ENCODE measurements at regions not wholly inside any gene's neighbourhood (a gene's known extent, or its start where the extent isn't known, plus 50 kb on each side); places are given as distances from the start of the nearest gene placed in this dataset.
"Not testable (repeated sequence)": the region's sequence is repeated elsewhere in the genome, so short reads cannot be mapped to it uniquely, and the experiment has no call there.

- no peak for FAIRE-seq
These were observed 214.3 kb upstream of the PDE3A start for GRCh38 chr12:20154052-20154451.

- FAIRE-seq: no peak
These were observed 213.0 kb upstream of the PDE3A start for GRCh38 chr12:20155374-20155773.

DNA sequence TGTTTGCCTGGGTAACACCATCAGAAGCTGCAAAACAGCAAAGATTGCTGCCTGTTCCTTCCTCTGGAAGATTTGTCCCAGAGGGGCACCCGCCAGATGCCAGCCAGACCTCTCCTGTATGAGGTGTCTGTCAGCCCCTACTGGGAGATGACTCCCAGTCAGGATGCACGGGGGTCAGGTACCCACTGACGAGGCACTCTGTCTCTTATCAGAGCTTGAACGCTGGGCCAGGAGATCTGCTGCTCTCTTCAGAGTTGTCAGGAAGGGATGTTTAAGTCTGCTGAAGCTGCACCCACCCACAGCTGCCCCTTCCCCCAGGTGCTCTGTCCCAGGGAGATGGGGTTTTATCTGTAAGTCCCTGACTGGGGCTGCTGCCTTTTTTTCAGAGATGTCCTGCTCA is 207.4 kb upstream of the PDE3A start:
- FAIRE-seq: not testable (repeated sequence)

DNA sequence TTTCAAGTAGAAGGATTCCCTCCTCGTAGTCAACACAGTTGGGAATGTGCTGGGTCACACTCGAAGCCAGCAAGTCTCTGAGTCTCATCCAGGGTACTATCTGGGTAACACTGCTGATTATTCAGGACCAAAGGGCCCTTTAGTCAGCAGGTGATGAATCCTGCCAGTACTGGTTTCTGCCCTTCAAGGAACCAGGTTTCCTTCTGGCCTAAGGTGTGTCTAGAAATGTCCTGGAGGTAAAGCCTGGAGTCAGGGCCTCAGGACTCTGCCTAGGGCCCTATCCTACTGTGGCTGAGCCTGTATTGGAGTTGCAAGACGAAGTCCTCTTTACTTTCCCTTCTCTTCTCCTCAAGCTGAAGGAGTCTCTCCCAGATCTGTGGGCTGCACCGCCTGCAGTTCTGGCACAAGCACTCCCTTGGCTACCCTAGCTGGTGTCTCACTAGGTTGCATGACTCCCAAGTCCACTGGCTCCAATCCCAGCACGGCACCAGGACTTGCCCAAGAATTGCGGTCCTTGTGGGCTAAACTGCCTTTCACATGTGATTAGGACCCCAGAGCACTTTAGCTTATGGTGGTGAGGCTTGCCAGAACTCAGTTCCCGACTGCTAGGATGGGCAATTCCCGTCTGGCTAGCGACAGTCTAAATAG is 193.7 kb upstream of the PDE3A start:
- no peak for FAIRE-seq

DNA sequence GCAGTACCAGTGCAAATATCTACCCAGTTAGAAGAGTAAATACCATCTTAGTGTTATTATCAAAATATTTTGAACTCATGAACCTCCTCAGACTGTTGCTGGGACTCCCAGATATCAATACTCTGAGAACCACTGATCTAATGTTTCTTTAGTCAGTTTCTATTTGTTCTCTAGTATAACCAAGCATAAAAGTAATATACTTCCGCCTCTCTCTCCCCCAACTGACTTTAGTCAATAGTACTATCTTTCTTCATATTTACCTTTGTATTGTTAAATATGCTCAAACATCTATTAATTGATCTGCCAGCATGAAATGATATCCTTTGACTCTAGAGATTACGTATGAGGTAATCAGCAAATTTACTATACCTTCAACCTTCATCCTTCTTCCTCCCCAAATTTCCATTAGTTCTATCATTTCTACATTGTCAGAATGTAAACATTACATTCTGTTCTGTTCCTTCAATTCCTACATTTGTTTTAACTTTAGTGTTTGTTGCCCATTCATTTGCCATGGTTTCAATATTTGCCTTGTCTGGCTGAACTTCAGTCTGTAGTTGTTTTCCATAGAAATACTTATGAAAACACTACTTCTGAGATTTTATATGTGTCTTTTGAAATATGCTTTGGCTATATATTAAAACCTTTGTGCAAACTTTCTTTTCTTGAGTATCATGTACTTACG is 192.5 kb upstream of the PDE3A start:
- FAIRE-seq: no peak

DNA sequence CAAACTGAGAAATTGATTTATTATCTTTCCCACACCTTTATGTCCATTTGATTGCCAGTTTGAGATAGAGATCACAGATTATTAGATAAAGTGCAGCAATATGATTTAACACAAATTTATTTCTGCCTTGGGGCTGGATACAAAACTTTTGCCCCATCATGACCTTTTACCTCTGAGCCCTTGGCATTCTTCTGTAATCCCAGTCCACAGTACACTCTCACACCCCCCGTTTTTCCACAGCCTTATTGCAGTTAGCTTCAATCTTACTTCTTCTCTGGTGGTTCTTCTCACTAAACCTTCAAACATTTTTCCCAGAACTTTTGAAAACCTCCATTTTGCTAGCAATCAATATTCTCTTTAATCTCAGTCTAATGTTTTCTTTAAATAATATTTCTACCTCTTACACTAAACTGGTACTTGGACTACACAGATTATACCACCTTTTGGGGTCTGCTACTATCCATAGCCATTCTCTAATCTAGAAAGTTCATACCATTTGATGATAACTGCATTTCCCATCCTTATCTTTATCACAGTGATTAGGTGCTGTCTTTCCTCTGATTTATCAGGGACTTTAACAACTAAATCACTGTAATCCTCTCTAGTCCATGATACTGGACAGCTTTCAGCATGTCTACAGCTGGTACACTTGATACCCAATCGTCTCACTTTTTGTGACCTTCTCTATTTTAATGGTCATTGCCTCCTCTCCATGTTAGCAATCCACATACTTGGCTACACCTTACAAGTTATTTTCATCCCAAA is 186.7 kb upstream of the PDE3A start:
- FAIRE-seq: no peak

DNA sequence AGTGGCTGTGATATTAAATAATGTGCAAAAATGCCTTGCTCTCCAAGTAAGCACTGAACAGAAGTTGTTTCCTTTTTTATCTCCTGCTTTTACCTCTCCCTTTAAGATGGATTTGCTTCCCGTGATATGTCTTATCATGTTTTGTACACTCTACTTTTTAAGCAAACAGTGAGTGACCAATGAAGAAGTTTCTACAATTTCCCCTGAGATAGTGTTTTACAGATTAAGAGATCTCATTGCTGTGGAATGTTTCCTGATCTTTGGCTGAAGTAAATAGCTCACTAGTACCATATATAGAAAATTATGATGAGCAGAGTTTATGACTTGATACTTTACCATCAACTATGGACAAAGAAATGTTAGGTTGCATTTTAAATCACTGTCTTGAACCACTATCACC is 184.8 kb upstream of the PDE3A start:
- no peak for FAIRE-seq

- FAIRE-seq: no peak
These were observed 183.8 kb upstream of the PDE3A start for GRCh38 chr12:20184514-20184913.

- no peak for FAIRE-seq
These were observed 180.9 kb upstream of the PDE3A start for GRCh38 chr12:20187456-20187855.

- FAIRE-seq: no peak
These were observed 179.2 kb upstream of the PDE3A start for GRCh38 chr12:20188930-20189653.

DNA sequence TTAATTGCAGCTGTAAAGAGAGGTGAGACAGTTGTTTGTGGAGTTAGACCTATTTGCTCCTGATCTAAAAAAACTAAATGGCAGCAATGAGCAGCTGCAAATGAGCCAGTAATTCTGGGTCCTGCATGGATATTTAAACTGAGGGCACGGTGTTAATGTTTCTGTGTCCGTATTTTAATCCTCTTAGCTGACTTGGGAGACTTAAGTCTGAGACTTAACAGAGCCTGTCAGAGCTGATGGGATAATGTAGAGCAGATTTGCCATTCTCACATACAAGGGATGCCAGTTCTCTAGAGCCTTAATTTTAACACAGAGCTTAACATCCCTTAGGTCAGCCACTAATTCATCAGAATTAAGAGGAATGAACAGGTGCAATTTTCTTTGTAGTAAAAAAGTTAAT is 178.6 kb upstream of the PDE3A start:
- FAIRE-seq: no peak

DNA sequence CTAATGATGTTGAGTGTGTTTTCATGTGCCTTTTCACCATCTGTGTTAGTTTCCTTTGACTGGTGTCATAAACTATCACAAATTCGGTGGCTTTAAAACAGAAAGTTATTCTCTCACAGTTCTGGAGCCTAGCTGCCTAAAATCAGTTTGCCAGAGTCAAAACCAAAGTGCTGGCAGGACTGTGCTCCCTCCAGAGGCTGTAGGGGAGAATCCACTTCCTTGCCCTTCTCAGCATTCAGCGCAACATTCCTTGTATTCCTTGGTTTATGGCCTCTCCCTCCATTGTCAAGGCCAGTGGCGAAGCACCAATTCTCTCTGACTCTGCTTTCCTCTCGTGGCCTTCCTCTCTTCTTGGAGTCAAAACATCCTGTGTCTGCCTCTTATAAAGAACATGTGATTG is 174.2 kb upstream of the PDE3A start:
- FAIRE-seq: no peak

GRCh38 chr12:20196767-20197166 is 171.6 kb upstream of the PDE3A start:
- FAIRE-seq: no peak

- FAIRE-seq: no peak
These were observed 170.9 kb upstream of the PDE3A start for GRCh38 chr12:20197411-20197810.

DNA sequence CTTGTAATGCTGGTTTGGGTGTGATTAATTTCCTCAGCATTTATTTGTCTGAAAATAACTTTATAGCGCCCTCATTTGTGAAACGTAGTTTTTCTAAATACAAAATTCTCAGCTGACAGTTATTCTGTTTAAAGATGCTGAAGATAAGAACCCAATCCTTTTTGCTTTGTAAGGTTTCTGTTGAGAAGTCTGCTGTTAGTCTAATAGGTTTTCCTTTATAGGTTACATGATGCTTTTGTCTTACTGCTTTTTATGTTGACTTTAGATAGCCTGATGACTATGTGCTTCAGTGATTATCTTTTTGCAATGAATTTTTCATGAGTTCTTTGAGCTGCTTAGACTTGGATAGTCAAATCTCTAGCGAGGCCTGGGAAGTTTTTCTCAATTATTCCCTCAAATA is 168.6 kb upstream of the PDE3A start:
- no peak for FAIRE-seq

- no peak for FAIRE-seq
These were observed 166.6 kb upstream of the PDE3A start for GRCh38 chr12:20201733-20202132.

DNA sequence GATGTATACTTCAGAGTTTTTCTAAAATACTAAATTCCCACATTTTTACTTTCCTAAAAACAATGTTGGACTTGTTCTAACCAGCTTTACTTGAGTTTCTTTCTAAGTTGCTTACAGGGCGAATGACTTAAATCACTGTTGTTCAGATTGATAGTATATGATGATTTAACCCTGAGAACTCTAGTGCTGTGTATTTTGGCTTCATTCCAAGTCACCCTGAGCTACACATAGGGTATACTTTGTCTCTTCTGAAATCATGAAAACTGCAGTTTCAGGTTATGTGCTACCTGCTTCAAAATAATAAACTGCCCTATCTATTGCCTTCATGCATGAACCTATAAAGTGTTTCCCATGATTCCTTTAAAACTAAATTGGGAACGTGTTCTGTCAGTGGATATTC is 162.5 kb upstream of the PDE3A start:
- FAIRE-seq: no peak

GRCh38 chr12:20206410-20206809 is 161.9 kb upstream of the PDE3A start:
- FAIRE-seq: no peak

DNA sequence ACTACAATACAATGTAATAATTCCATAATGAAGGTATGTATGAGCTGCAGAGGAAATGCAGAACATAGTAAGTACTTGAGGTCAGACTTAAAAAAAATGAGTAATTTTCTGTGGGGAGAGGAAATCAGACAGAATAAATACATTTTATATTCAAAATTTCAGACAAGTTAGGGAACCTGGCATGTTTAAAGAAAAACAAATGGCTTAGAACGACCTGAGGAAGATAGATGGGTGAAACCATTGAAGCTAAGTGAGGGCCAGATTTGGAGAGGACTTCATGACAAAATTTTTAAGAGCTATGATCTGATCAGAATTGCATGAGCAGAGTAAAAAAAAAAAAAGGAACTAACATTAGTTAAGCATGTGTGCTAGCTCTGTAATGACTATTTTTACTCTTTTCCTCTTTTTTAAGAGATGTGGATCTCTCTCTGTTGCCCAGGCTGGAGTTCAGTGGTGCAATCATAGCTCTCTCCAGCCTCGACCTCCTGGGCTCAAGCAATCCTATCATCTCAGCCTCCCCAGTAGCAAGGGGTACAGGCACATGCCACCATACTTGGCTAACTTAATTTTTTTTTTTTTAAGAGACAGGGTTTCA is 157.6 kb upstream of the PDE3A start:
- FAIRE-seq: no peak

GRCh38 chr12:20211541-20211940 is 156.8 kb upstream of the PDE3A start:
- FAIRE-seq: no peak

DNA sequence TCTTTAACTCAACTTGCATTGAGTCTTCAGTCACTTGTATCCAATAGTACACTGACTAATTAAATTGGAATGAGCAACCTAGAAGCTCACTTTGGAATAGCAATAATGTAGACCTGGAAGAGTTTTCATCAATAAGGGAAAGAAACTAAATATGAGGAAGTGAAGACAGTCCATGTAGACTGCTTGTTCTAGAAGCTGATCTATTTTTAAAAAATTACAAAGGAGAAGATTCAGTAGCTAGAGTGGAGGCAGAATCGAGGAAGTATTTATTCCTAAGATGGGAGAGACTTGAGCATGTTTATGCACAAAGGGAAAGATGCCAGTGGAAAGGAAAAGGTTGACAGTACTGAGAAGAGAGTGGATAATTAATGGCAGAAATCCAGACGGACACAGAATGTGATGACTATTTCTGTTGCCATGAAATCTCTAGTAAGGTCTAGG is 156.3 kb upstream of the PDE3A start:
- no peak for FAIRE-seq

DNA sequence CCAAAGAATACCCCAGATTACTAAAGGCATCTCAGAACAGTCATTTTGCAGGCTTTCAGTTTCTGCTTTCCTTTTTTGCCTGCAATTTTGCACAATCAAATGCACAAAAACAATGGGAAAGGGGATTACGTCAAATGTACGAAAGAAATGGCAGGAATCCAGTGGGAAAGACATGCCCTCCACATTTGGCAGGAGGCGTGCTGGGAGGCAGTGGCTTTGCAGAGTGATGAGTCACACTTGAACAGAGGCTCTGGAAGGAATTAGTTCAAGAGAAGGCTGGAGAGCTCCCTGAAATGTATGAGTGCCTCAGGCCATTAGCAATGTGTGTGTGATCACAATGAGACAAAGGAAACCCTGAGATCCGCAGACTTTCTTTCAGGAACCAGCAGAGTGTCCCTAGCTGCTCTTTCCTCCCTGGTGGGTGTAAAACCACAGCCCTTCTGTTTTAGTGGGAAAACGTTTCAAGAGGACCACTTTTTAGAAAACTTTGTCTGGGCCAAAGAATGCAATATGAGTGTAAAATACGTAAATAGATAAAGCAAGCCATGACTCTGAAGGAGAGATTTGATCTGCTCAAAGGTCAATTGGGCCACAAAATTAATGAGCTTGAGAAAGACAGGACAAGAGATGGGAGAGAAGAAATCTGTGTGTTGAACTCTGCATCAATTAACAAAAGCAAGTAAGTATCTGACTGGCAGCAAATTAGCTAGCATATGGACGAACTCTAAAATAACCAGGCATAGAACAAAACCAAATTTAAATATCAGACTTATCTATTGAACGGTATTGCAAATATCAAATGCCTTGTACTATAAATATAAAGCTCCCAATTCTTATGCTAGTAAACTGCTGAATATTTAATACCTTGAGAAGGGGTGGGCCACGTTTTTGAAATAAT is 155.4 kb upstream of the PDE3A start:
- no peak for FAIRE-seq

All from TTC549 (cell line).